ENCODE measurements at regions not wholly inside any gene's neighbourhood (a gene's known extent, or its start where the extent isn't known, plus 50 kb on each side); places are given as distances from the start of the nearest gene placed in this dataset.
A peak's percentile ranks its signal among the peaks of the same experiment; 100 is the strongest.

GRCh38 chr1:201646411-201647022, 107.6 kb downstream of the NAV1 start:
- no peak for TF ChIP-seq CTCF (IDR thresholded peaks at IDR 0.05)
- Histone ChIP-seq H2AFZ (no peak overlapping the region), H3K4me1 (no peaks in the 10 kb centered on the region), H3K4me2 (ENCODE audit: low read length) (no peak overlapping the region), H3K9me3 (ENCODE audit: control insufficient read depth, low read length) (no peaks in the 10 kb centered on the region), H3K27ac (no peak overlapping the region), H3K4me3 (ENCODE audit: low read depth, low read length) (no peak overlapping the region), H3K36me3 (ENCODE audit: control insufficient read depth, insufficient read depth, low read length) (no peaks in the 10 kb centered on the region), H3K9ac (no peak overlapping the region), H3K79me2 (no peaks in the 10 kb centered on the region), H3K27me3 (ENCODE audit: control insufficient read depth, insufficient read depth, low read length) (no peaks in the 10 kb centered on the region)

DNA sequence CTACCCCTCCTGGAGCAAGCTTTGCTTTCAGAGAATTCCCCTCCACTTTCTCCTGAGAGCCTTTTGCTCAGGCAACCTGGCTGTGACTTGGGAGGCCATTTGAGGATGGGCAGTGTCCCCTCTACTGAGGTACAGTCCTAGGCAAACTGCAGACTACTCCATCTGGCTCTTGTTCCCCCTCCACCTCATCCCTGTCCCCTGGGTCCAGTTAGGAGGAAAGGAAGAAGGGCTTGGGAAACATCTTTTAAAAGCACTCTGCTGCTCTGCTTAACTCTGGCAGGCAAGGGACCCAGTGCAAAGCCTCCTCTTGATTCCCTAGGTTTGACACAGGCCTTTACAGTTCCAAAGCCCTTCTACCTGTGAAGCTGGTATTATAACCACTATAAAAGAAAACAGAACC, 108.2 kb downstream of the NAV1 start:
- Histone ChIP-seq H3K4me3 (ENCODE audit: low read depth, low read length) (no peak overlapping the region), H3K27ac (no peak overlapping the region), H3K9me3 (ENCODE audit: control insufficient read depth, low read length) (no peaks in the 10 kb centered on the region), H3K79me2 (no peaks in the 10 kb centered on the region), H3K9ac (no peak overlapping the region), H2AFZ (no peak overlapping the region), H3K4me1 (no peaks in the 10 kb centered on the region), H3K36me3 (ENCODE audit: control insufficient read depth, insufficient read depth, low read length) (no peaks in the 10 kb centered on the region), H3K27me3 (ENCODE audit: control insufficient read depth, insufficient read depth, low read length) (no peaks in the 10 kb centered on the region), H3K4me2 (ENCODE audit: low read length) (no peak overlapping the region)
- TF ChIP-seq CTCF (IDR thresholded peaks at IDR 0.05), result no peak

GRCh38 chr1:201647722-201648065, 108.8 kb downstream of the NAV1 start:
- no peak overlapping the region for H3K27ac ChIP-seq
- H3K9ac ChIP-seq, result no peak overlapping the region
- no peaks in the 10 kb centered on the region for H3K4me1 ChIP-seq

GRCh38 chr1:201648066-201648906, 109.4 kb downstream of the NAV1 start:
- H3K9ac ChIP-seq, result no peak overlapping the region
- no peak overlapping the region for H2AFZ ChIP-seq
- H3K27me3 ChIP-seq (ENCODE audit: control insufficient read depth, insufficient read depth, low read length), result no peaks in the 10 kb centered on the region
- H3K27ac ChIP-seq, result no peak overlapping the region
- H3K9me3 ChIP-seq (ENCODE audit: control insufficient read depth, low read length), result no peaks in the 10 kb centered on the region
- no peaks in the 10 kb centered on the region for H3K4me1 ChIP-seq
- no peak for TF ChIP-seq CTCF (IDR thresholded peaks at IDR 0.05)
- peak overlapping the region; percentile 31 for H3K4me3 ChIP-seq (ENCODE audit: low read depth, low read length)
- H3K79me2 ChIP-seq, result no peaks in the 10 kb centered on the region
- no peaks in the 10 kb centered on the region for H3K36me3 ChIP-seq (ENCODE audit: control insufficient read depth, insufficient read depth, low read length)
- peak overlapping the region; percentile 73 for H3K4me2 ChIP-seq (ENCODE audit: low read length)

More at GRCh38 chr1:201647722-201648065, 108.8 kb downstream of the NAV1 start:
- no peak for TF ChIP-seq CTCF (IDR thresholded peaks at IDR 0.05)
- Histone ChIP-seq H2AFZ (no peak overlapping the region), H3K27me3 (ENCODE audit: control insufficient read depth, insufficient read depth, low read length) (no peaks in the 10 kb centered on the region), H3K4me3 (ENCODE audit: low read depth, low read length) (no peak overlapping the region), H3K9me3 (ENCODE audit: control insufficient read depth, low read length) (no peaks in the 10 kb centered on the region), H3K36me3 (ENCODE audit: control insufficient read depth, insufficient read depth, low read length) (no peaks in the 10 kb centered on the region), H3K4me2 (ENCODE audit: low read length) (peak overlapping the region; percentile 73), H3K79me2 (no peaks in the 10 kb centered on the region)
